Stimulated activated naive CD4-positive, alpha-beta T cell treated with Interleukin-2 at 50 U/mL for 16 hours (primary cell): ENCODE measurements at regions not wholly inside any gene's neighbourhood (a gene's known extent, or its start where the extent isn't known, plus 50 kb on each side); places are given as distances from the start of the nearest gene placed in this dataset.
"Not testable (repeated sequence)": the region's sequence is repeated elsewhere in the genome, so short reads cannot be mapped to it uniquely, and the experiment has no call there.

ENCODE experiments used
- DNase-seq: peaks from one replicate; lab custom pipeline; 2025; lab: John Stamatoyannopoulos, UW

GRCh38 chr1:200317236-200317635, 92.6 kb downstream of the ZNF281 start:
- no peak for DNase-seq

GRCh38 chr1:200316148-200316803, 93.6 kb downstream of the ZNF281 start:
- DNase-seq: no peak

GRCh38 chr1:200314085-200314750, 95.6 kb downstream of the ZNF281 start:
- DNase-seq: no peak

GRCh38 chr1:200311256-200311655, 98.6 kb downstream of the ZNF281 start:
- no peak for DNase-seq

- no peak for DNase-seq
These were observed 99.0 kb downstream of the ZNF281 start for GRCh38 chr1:200310824-200311223.

GRCh38 chr1:200307755-200308066, 102.1 kb downstream of the ZNF281 start:
- no peak for DNase-seq

- DNase-seq: no peak
These were observed 102.7 kb downstream of the ZNF281 start for GRCh38 chr1:200306944-200307754.

- DNase-seq: no peak
These were observed 104.0 kb downstream of the ZNF281 start for GRCh38 chr1:200305806-200306205.

GRCh38 chr1:200304171-200304570, 105.7 kb downstream of the ZNF281 start:
- DNase-seq: no peak

- DNase-seq: no peak
These were observed 106.9 kb downstream of the ZNF281 start for GRCh38 chr1:200302921-200303290.

- DNase-seq: peak; percentile 53
These were observed 107.5 kb downstream of the ZNF281 start for GRCh38 chr1:200302192-200302920.

- DNase-seq: no peak
These were observed 108.7 kb downstream of the ZNF281 start for GRCh38 chr1:200301152-200301551.

GRCh38 chr1:200299571-200299970, 110.3 kb downstream of the ZNF281 start:
- no peak for DNase-seq

GRCh38 chr1:200298242-200298641, 111.6 kb downstream of the ZNF281 start:
- no peak for DNase-seq

GRCh38 chr1:200296091-200296661, 113.7 kb downstream of the ZNF281 start:
- no peak for DNase-seq

- DNase-seq: no peak
These were observed 115.6 kb downstream of the ZNF281 start for GRCh38 chr1:200294241-200294640.

- no peak for DNase-seq
These were observed 117.1 kb downstream of the ZNF281 start for GRCh38 chr1:200292699-200293098.

- DNase-seq: no peak
These were observed 118.7 kb downstream of the ZNF281 start for GRCh38 chr1:200291106-200291505.

GRCh38 chr1:200290010-200290685, 119.7 kb downstream of the ZNF281 start:
- no peak for DNase-seq

- DNase-seq: no peak
These were observed 121.6 kb downstream of the ZNF281 start for GRCh38 chr1:200288226-200288625.

GRCh38 chr1:200284236-200284635, 125.6 kb downstream of the ZNF281 start:
- not testable (repeated sequence) for DNase-seq
